GM18858 (cell line): ENCODE measurements at regions not wholly inside any gene's neighbourhood (a gene's known extent, or its start where the extent isn't known, plus 50 kb on each side); places are given as distances from the start of the nearest gene placed in this dataset.
"Not testable (repeated sequence)": the region's sequence is repeated elsewhere in the genome, so short reads cannot be mapped to it uniquely, and the experiment has no call there.

Source experiments
- ATAC-seq: cut with Tn5 transposase; IDR thresholded peaks from one replicate; pipeline ENCODE4 v1.9.1; 2021; ENCODE audit not compliant: unreplicated experiment

DNA sequence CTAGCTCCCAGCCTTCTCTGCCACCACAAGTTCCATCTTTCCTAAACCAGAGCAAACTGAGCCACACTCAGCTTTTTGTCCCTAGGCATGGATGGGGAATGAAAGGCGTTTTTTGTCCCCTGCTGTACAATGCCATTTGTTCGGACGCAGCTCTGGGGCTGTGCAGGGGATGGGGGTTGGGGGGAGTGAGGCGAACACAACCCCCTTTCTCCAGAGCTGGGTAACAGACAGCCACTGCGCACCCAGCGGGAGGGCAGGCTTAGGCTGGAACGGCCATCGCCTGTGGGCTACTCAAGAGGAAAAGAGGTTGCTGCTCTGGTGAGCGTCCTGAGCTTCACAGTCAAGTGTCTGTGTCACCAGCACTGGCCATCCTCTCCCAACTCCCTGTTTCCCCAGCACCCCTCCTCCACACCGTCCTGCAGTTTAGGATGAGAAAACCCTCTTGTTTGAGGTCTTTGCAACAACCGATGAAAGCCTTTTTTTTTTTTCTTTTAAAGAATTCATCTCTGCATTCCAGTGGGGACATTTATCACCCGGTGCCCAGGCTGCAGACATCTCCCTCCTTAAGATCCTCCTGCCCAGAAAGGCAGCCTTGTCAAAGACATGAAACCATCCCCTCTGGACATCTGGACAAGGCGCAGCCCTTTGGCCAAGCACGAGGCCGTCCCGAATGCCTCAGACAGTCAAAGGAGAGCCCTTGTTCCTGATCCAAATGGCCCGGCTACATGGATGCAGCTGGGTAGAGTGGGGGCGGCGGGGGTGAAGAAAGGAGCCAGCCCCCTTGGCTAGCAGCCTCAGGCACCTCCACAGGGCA lies 419.6 kb downstream of the BCOR start:
- no peak for ATAC-seq

DNA sequence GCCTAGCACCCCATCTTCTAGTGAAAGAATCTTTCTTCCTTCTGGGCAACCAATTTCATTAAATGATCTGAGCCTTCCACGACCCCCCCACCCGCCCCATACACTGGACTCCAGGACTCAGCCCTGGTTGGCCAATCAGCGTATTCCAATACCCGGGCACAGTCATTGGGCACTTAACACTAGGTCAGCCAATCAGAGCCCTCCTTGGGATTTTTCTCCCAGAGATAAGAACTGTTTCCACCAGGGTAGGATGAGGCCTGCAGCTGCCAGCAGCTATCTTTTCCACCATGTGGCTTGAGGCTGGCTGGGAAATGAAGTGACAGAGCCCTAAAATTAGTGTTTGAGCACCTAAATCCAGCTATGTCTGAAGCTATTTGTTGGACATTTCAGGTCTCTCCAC lies 418.8 kb downstream of the BCOR start:
- ATAC-seq = no peak

DNA sequence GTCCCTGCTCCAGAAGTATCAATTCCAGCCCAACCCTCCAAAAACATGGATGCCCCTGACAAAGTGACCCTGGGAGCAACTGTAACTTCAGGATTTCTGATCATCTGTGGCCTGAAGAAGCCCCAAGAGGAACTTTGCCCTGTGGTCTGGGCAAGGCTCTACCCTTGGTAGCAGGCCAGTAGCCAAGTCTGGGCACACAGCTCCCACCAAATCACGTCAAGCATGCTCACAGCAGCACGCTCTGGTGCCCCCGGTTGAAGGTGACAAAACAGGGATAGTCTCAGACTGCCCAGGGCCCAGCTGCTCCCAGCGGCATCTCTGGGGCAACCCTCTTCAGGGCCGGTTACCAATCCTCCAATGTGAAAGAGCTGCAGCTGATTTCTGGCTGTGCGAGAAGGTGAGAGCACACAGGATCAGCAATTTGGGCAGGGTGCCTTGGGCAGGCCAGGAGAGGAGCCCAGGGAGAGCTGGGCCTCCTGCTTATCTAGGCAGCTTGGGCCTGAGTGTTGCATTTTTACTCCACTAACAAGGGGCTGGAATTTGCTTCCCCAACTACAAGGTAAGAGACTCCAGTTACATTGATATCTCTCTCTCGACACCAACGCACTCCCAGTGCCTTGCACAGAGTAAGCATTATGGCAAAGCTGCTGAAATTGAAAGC lies 418.1 kb downstream of the BCOR start:
- no peak for ATAC-seq

DNA sequence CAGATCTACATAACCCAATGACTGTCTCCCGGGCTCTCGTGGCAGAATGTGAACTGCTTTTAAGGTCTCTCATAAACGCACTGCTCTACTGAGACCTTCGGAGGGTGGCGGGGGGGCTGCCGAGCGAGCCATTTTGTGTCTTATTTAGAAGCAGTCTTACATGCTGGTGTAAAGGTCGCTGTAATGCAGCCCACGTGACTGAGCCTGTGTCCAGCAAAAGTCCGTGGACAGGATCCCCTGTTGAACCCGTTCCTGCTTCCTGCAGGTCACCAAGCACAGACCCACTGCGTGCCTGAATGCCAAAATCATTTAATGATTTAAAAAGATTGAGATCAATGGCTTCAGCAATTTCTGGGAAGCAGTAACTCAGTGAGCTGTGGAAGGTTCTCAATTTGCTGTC lies 415.9 kb downstream of the BCOR start:
- no peak for ATAC-seq

DNA sequence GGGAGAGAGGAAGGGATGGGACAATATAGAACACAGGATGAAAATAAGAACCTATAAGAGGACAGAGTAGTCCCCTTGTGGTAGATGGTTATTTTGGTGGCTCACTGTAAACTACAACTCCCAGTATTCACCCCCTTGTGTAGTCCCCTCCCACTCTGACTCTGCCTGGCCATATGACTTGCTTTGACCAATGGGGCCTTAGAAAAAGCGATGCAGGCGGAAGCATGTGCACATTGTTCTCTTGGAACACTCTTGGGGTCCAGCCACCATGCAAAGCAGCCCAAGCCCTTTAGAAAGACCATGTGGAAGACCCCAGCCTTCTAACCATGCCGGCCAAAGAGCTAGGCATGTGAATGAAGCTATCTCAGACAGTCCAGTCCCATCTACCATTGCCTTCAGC lies 415.0 kb downstream of the BCOR start:
- ATAC-seq = no peak

DNA sequence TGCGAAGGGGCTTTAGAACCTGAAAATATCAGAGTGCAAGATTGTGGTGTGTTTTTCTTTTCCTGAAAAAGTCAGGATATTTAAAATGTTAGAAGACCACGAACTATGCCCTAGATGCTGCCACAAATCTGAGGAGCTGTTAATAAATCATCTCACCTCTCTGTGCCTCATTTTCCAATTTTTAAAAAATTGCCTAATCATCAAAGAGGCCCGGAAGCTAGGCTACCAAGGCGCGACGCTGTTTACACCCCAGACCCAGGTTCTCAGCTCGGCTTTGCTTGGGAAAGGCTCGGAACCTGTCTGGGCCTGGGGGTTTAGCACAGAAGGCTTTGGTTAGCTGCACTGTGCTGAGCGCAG lies 409.6 kb downstream of the BCOR start:
- no peak for ATAC-seq

DNA sequence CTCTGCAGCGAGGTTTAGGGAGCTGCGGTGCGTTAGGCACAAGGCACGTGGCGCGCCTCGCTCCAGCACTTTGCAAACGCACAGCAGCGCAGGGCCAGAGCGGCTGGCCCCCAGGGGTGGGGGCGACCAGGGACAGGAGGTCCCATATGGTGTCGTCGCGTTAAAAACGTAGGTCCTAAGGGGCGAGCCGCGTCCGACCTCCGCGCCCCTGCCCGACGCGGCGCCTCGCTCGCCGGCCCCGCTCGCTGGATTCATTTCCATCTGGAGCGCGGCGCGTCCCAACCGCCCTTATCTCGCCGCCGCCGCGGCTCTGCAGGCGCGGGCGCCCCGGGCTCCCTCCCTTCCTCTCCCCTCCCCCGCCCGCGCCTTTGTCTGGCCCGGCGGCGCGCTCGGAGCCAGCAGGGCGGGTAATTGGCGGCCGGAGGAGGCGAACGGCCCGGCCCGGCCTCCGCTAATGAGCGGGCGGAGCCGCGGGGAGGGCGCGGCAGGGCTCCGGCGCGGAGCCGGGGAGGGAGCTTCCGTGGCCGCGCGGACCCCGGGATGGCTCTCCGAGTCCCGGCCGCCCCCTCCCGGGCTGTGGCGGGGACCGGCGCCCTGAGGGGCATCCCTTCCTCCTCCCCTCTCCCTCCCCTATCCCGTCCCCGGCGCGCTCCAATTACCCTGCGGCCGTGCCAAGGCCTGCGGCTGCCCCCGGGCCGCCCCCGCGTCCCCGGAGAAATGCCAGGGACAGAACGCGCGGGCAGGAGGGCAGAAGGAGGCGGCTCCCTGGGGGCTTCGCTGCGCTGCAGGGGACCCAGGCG lies 409.0 kb downstream of the BCOR start:
- no peak for ATAC-seq

DNA sequence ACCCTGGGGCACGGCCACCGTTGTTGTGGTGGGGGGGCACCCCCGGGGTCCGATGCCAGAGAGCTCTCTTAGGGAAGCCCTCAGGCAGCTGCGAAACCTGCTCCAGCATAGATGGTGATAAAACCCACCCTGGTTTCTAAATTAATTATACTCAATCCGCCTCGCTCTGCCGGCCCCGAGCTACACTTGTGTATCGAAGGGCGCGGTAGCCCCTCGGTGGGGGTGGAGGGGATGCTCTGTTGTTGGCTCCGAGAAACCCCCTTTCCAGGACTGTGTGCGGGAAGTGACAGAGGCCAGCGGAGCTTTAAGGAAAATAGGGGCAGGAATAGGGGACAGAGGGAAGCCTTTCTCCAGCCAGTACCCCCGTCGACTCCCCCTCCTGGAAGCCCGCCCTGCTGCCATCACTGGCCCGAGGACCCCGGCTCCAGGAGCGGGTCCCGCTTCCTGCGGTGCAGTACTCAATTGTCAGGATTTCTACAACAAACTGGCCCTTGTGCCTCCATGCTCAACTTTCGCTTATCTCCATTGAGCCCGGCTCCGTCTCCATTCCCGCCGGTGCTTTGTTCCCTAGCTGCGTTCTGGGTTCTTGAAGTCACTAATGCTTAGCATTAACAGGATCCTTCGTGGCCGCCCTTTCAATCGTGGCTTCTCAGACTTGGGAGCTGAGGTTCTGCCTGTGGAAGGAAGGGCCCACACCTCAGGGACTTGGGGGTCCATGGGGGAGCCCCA lies 408.2 kb downstream of the BCOR start:
- ATAC-seq = no peak

DNA sequence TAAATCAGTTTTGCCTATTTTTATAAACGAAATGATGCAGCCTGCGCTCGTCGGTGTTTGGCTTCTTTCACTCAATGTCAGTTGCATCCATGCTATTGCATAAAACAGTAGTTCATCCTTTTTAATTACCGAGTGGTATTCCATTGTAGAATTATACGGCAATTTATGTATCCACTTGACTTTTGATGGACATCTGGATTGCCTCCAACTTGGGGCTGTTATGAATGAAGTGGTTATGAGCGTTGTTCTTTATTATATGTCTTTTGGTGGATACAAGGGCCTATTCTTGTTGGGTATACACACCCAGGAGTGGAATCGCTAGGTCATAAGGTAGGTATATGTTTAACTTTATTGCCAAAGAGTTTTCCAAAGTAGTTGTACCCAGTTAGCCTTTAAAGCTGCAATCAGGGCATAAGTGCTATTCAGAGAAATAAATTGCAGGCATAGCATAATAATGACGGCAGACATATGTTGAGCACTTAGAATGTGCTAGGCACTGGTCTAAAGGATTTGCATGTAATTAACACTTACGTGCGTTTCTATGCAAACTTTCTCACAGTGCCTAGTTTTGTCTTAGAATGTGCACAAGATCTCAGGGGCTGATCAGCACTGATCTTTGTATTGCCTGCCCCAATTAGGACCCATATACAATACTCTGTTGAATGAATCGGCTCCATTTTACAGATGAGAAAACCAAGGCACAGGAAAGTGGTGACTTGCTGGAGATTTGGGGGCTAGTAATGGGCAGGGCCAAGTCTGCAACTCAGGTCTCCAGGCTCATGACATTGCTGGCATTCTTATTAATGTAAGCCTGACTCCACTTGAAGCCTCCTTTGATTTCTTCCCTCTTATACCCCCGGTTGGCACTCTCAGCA lies 407.0 kb downstream of the BCOR start:
- no peak for ATAC-seq

DNA sequence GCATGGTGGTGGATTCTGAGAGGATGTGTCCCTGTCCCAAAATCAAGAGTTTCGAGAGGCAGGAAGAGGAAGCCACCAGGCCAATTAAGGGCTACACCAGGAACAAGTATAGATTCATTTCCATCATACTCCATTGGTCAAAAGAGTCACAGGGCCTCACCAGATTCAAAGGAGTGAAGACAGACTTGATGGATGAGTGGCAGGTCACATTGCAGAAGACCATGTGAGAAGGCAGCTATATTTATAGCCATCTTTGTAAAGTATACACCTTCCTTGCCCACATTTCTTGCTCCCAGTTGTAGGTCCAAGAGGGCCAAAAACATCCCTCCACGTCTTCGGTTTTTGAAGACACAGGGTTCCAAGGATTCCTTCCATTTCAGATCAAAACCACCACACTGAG lies 406.0 kb downstream of the BCOR start:
- no peak for ATAC-seq

GRCh38 chrX:39692796-39693195 lies 405.0 kb downstream of the BCOR start:
- no peak for ATAC-seq

DNA sequence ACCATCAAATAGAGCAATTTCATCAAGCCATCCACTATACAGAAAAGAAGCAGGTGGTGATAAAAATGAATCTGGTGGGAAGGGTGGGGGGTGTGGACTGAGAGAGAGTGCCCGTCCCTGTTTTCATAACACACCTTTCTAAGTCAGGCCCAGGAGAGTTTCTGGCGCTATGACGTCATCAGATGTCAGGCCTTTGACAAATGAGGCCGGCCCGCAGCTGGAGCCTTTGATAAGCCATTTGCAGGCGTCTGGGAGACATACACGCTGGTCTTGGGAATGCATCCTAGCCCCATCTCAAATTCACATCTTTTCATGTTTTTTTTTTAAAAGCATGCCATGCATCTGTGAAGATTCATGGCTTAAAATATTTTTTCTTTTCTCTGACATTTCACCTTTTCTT lies 404.5 kb downstream of the BCOR start:
- no peak for ATAC-seq

GRCh38 chrX:39702636-39703035 lies 395.1 kb downstream of the BCOR start:
- ATAC-seq = not testable (repeated sequence)

DNA sequence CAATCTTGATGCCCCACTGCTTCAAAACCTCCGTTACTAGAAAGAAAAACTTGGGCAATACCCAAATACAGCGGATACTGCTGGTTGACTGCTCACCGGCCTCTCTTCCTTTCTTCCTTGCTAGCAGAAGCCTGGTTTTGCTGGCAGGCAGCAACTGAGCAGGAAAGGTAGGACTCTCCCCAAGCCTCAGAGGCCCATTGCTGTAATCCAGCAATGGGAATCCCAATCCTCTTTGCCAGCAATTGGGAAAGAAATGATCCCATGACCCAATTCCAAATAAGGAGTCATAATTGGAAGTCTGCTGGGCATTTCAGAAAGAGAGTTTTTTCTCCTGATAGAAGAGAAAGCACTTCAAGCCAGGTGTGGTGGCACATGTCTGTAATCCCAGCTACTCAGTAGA lies 394.5 kb downstream of the BCOR start:
- ATAC-seq = no peak

- no peak for ATAC-seq
Observed at GRCh38 chrX:39704590-39704989, 393.2 kb downstream of the BCOR start.

GRCh38 chrX:39705290-39705689 lies 392.5 kb downstream of the BCOR start:
- no peak for ATAC-seq

DNA sequence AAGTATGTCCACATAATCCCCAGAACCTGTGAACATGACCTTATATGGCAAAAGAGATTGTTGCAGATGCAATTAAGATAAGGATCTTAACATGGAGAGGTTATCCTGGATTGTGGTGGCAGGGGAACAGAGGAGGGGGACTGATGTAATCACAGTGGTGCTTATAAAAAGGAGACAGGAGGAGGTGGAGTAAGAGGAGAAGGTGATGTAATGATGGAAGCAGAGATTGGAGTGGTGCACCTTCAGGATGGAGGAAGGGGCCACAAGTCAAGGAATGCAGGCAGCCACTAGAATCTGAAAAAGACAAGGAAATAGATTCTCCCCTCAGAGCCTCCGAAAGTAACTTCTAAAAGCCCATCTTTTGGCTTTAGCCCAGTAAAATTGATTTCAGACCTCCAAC lies 388.4 kb downstream of the BCOR start:
- no peak for ATAC-seq

DNA sequence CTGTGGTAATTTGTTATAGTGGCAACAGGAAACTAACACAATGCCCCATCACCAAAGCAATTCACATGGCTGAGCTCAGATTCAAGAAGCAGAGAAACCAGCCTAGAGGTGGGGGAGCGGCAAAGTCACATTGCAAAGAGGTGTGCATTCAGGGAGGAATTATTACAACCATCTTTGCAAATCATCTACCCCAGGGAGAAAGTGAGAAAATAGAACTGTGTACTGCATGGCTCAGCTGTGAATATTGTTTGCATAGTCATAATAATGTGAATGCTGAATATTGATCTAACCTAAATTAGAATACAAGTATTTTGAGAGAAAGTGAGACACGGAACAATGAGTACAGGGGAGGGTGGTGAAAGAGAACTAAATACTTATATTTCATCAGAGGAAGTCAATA lies 387.9 kb downstream of the BCOR start:
- no peak for ATAC-seq

GRCh38 chrX:39710776-39711175 lies 387.0 kb downstream of the BCOR start:
- no peak for ATAC-seq

DNA sequence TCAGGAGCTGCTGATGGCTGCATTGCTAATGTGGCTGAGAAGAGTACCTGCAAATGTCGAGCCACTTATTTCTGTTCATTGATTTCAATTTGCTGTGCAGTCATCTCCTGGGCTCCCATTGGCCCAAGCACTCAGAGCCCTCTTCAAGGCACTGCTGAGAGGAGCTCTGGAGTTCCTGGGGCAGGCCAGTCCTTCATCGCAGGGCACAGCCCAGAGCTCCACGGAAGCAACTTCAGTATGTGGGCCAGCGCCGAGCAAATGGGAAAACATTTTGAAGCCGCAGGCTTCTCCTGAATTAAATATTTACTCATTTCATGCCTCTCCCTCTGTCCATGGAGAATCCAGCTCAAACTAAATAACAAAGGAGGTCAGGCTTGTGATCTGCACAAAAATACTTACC lies 383.3 kb downstream of the BCOR start:
- no peak for ATAC-seq
